ENCODE measurements at regions not wholly inside any gene's neighbourhood (a gene's known extent, or its start where the extent isn't known, plus 50 kb on each side); places are given as distances from the start of the nearest gene placed in this dataset.

DNA sequence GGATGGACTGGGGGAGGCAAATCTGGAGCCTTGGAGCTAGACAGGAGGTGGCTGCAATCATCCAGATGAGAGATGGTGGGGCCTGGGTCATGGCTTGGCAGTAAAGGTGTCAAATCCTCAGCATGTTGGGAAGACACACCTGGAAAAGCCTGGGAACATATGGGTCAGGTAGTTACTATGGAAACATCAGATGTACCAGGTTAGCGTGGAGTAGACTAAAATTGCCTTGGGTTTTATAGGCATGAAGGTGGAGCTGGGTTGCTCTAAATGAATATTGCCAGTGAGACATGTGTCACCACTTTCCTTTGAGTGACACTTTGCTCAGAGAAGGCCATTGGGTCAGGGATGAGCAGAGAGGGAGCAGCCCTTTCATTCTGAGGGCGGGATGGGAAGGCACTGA is 473.7 kb downstream of the TBC1D22A start:
- BruUV-seq (replicated peaks): no TSS peak
- Histone ChIP-seq H3K27me3 (ENCODE audit: insufficient read depth, low read length) (no peaks in the 10 kb centered on the region; the same call in none of the 2 replicates), H3K4me2 (ENCODE audit: low read length) (no peak overlapping the region), H3K4me3 (replicated peaks in 1 of 2; ENCODE audit: low read depth in 1 of 2, low read length in 2 of 2) (no peak overlapping the region), H3K4me1 (ENCODE audit: control insufficient read depth in 1 of 2, insufficient read depth in 2 of 2, low read length in 2 of 2) (no peaks in the 10 kb centered on the region), H3K36me3 (ENCODE audit: control insufficient read depth in 1 of 2, insufficient read depth in 2 of 2, low read length in 2 of 2) (no peaks in the 10 kb centered on the region), H2AFZ (ENCODE audit: low read depth, low read length, poor library complexity, severe bottlenecking) (no peak overlapping the region), H3K27ac (ENCODE audit: low read depth, low read length) (no peak overlapping the region), H3K79me2 (ENCODE audit: insufficient read depth, low read length) (no peaks in the 10 kb centered on the region), H3K9ac (ENCODE audit: low read length) (no peak overlapping the region), H3K9me3 (ENCODE audit: control insufficient read depth in 1 of 2, insufficient read depth in 1 of 2, low read depth in 1 of 2, low read length in 2 of 2) (peaks cover 0 to 6% of the 10 kb centered on the region in 2 experiments; a peak in 2 of 4 replicates), H4K20me1 (ENCODE audit: insufficient read depth) (no peaks in the 10 kb centered on the region), H3K9me2 (ENCODE audit: insufficient read depth) (no peaks in the 10 kb centered on the region)
- TF ChIP-seq FOSL1 (IDR thresholded peaks at IDR 0.05; ENCODE audit: low read depth) (no peak), RAD21 (IDR thresholded peaks at IDR 0.05; ENCODE audit: low read depth) (no peak), EZH2phosphoT487 (IDR thresholded peaks at IDR 0.05; ENCODE audit: borderline replicate concordance) (no peak), MAX (IDR thresholded peaks at IDR 0.05) (no peak), YY1 (IDR thresholded peaks at IDR 0.05; ENCODE audit: extremely low read depth, insufficient replicate concordance, low read depth, low read length) (no peak), SRF (IDR thresholded peaks at IDR 0.05; ENCODE audit: low read depth) (no peak), SP1 (IDR thresholded peaks at IDR 0.05; ENCODE audit: low read depth) (no peak), EGR1 (IDR thresholded peaks at IDR 0.05; ENCODE audit: low read depth) (no peak), CEBPB (IDR thresholded peaks at IDR 0.05; ENCODE audit: low read depth) (no peak), POLR2A (IDR thresholded peaks at IDR 0.05; ENCODE audit: borderline replicate concordance, extremely low read depth, insufficient read depth, insufficient read length) (no peak), JUND (IDR thresholded peaks at IDR 0.05) (no peak), TCF7L2 (IDR thresholded peaks at IDR 0.05; ENCODE audit: borderline replicate concordance, extremely low read depth, insufficient read depth, insufficient read length) (no peak)
- TF ChIP-seq, protein P1, sequence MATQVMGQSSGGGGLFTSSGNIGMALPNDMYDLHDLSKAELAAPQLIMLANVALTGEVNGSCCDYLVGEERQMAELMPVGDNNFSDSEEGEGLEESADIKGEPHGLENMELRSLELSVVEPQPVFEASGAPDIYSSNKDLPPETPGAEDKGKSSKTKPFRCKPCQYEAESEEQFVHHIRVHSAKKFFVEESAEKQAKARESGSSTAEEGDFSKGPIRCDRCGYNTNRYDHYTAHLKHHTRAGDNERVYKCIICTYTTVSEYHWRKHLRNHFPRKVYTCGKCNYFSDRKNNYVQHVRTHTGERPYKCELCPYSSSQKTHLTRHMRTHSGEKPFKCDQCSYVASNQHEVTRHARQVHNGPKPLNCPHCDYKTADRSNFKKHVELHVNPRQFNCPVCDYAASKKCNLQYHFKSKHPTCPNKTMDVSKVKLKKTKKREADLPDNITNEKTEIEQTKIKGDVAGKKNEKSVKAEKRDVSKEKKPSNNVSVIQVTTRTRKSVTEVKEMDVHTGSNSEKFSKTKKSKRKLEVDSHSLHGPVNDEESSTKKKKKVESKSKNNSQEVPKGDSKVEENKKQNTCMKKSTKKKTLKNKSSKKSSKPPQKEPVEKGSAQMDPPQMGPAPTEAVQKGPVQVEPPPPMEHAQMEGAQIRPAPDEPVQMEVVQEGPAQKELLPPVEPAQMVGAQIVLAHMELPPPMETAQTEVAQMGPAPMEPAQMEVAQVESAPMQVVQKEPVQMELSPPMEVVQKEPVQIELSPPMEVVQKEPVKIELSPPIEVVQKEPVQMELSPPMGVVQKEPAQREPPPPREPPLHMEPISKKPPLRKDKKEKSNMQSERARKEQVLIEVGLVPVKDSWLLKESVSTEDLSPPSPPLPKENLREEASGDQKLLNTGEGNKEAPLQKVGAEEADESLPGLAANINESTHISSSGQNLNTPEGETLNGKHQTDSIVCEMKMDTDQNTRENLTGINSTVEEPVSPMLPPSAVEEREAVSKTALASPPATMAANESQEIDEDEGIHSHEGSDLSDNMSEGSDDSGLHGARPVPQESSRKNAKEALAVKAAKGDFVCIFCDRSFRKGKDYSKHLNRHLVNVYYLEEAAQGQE (IDR thresholded peaks at IDR 0.05; ENCODE audit: low read depth): no peak
- TF ChIP-seq, protein P2, sequence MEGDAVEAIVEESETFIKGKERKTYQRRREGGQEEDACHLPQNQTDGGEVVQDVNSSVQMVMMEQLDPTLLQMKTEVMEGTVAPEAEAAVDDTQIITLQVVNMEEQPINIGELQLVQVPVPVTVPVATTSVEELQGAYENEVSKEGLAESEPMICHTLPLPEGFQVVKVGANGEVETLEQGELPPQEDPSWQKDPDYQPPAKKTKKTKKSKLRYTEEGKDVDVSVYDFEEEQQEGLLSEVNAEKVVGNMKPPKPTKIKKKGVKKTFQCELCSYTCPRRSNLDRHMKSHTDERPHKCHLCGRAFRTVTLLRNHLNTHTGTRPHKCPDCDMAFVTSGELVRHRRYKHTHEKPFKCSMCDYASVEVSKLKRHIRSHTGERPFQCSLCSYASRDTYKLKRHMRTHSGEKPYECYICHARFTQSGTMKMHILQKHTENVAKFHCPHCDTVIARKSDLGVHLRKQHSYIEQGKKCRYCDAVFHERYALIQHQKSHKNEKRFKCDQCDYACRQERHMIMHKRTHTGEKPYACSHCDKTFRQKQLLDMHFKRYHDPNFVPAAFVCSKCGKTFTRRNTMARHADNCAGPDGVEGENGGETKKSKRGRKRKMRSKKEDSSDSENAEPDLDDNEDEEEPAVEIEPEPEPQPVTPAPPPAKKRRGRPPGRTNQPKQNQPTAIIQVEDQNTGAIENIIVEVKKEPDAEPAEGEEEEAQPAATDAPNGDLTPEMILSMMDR (IDR thresholded peaks at IDR 0.05 in 2 of 3, conservative IDR thresholded peaks at IDR 0.05 in 1 of 3; ENCODE audit: borderline replicate concordance in 1 of 3, insufficient read depth in 1 of 3, low read depth in 2 of 3, low read length in 2 of 3): no peak
- TF ChIP-seq, protein P3, sequence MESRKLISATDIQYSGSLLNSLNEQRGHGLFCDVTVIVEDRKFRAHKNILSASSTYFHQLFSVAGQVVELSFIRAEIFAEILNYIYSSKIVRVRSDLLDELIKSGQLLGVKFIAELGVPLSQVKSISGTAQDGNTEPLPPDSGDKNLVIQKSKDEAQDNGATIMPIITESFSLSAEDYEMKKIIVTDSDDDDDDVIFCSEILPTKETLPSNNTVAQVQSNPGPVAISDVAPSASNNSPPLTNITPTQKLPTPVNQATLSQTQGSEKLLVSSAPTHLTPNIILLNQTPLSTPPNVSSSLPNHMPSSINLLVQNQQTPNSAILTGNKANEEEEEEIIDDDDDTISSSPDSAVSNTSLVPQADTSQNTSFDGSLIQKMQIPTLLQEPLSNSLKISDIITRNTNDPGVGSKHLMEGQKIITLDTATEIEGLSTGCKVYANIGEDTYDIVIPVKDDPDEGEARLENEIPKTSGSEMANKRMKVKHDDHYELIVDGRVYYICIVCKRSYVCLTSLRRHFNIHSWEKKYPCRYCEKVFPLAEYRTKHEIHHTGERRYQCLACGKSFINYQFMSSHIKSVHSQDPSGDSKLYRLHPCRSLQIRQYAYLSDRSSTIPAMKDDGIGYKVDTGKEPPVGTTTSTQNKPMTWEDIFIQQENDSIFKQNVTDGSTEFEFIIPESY (IDR thresholded peaks at IDR 0.05; ENCODE audit: extremely low read depth, insufficient replicate concordance, low read length): no peak
- intact Hi-C loops (cut with micrococcal nuclease): no loop called here
- no peak for ATAC-seq
- RAD21 ChIA-PET (ENCODE audit: low non-redundant PET in 1 of 2, low total read pairs in 2 of 2, uncharacterized antibody in 2 of 2, unreplicated experiment in 2 of 2): no interaction called here
- POLR2A ChIA-PET: no interaction called here
- DNase-seq (ENCODE audit: low read depth, low spot score): no peak
- CTCF ChIA-PET: no interaction called here
